ENCODE measurements at regions not wholly inside any gene's neighbourhood (a gene's known extent, or its start where the extent isn't known, plus 50 kb on each side); places are given as distances from the start of the nearest gene placed in this dataset.
A peak's percentile ranks its signal among the peaks of the same experiment; 100 is the strongest.

GRCh38 chr2:5440174-5440573, 252.0 kb upstream of the SOX11 start:
- H3K4me1 ChIP-seq: no peaks in the 10 kb centered on the region
- no peaks in the 10 kb centered on the region for H3K36me3 ChIP-seq
- no peak overlapping the region for H3K27ac ChIP-seq
- peaks cover 2% of the 10 kb centered on the region for H3K4me1 Mint-ChIP-seq
- no peak for DNase-seq (ENCODE audit: low spot score)
- no peak overlapping the region for H3K4me3 ChIP-seq
- no peaks in the 10 kb centered on the region for H3K9me3 ChIP-seq (ENCODE audit: low read depth)
- no peak overlapping the region for H3K4me2 ChIP-seq
- peaks cover 2% of the 10 kb centered on the region for H3K27me3 Mint-ChIP-seq (ENCODE audit: insufficient read depth, low read depth)
- H3K27ac Mint-ChIP-seq: no peak overlapping the region
- H2AFZ ChIP-seq (replicated peaks): no peak overlapping the region
- H3K36me3 Mint-ChIP-seq: no peaks in the 10 kb centered on the region
- H3K27me3 ChIP-seq: no peaks in the 10 kb centered on the region
- no peak for TF ChIP-seq EZH2phosphoT487 (IDR thresholded peaks at IDR 0.05)
- no peak for TF ChIP-seq EZH2 (IDR thresholded peaks at IDR 0.05)
- TF ChIP-seq CTCF (IDR thresholded peaks at IDR 0.05): no peak
- no peaks in the 10 kb centered on the region for H3K79me2 ChIP-seq (ENCODE audit: low read depth)
- H3K9me3 Mint-ChIP-seq: peaks cover 2% of the 10 kb centered on the region
- no peaks in the 10 kb centered on the region for H3F3A ChIP-seq (ENCODE audit: low read depth)
- no peaks in the 10 kb centered on the region for H4K20me1 ChIP-seq (ENCODE audit: low read depth)
- no peak overlapping the region for H3K4me3 Mint-ChIP-seq
- no peak overlapping the region for H3K9ac ChIP-seq

DNA sequence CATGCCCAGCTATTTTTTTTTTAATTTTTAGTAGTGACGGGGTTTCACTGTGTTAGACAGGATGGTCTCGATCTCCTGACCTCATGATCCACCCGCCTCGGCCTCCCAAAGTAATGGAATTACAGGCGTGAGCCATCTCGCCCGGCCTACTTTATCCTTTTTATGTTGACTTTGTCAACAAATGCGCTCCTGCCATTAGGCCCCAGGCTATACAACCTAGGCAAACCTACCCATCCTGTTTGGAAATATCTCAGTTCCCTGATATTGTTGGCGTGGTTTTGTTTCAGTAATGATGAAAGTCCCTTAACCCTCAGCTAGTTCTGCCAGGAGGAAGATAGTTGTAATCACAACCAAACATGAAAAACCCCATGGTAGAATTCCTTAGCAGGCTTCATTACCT, 249.4 kb upstream of the SOX11 start:
- Histone ChIP-seq H3K4me3 (no peak overlapping the region), H2AFZ (replicated peaks) (no peak overlapping the region), H4K20me1 (ENCODE audit: low read depth) (no peaks in the 10 kb centered on the region), H3K27me3 (no peaks in the 10 kb centered on the region), H3K79me2 (ENCODE audit: low read depth) (no peaks in the 10 kb centered on the region), H3K4me1 (no peaks in the 10 kb centered on the region), H3K36me3 (no peaks in the 10 kb centered on the region), H3K9ac (no peak overlapping the region), H3F3A (ENCODE audit: low read depth) (no peaks in the 10 kb centered on the region), H3K9me3 (ENCODE audit: low read depth) (no peaks in the 10 kb centered on the region), H3K27ac (no peak overlapping the region), H3K4me2 (no peak overlapping the region)
- H3K27ac Mint-ChIP-seq: no peak overlapping the region
- H3K9me3 Mint-ChIP-seq: peaks cover 2% of the 10 kb centered on the region
- peaks cover 2% of the 10 kb centered on the region for H3K4me1 Mint-ChIP-seq
- no peaks in the 10 kb centered on the region for H3K36me3 Mint-ChIP-seq
- no peak overlapping the region for H3K4me3 Mint-ChIP-seq
- TF ChIP-seq EZH2phosphoT487 (IDR thresholded peaks at IDR 0.05) (no peak), EZH2 (IDR thresholded peaks at IDR 0.05) (no peak), CTCF (IDR thresholded peaks at IDR 0.05) (no peak)
- DNase-seq (ENCODE audit: low spot score): no peak
- peaks cover 2% of the 10 kb centered on the region for H3K27me3 Mint-ChIP-seq (ENCODE audit: insufficient read depth, low read depth)

- TF ChIP-seq EZH2 (IDR thresholded peaks at IDR 0.05): no peak
- Histone ChIP-seq H2AFZ (replicated peaks) (no peak overlapping the region), H3K27ac (no peak overlapping the region), H3K4me2 (no peak overlapping the region), H3K9me3 (ENCODE audit: low read depth) (no peaks in the 10 kb centered on the region), H4K20me1 (ENCODE audit: low read depth) (no peaks in the 10 kb centered on the region), H3K4me1 (no peaks in the 10 kb centered on the region), H3F3A (ENCODE audit: low read depth) (no peaks in the 10 kb centered on the region), H3K27me3 (no peaks in the 10 kb centered on the region), H3K79me2 (ENCODE audit: low read depth) (no peaks in the 10 kb centered on the region), H3K4me3 (no peak overlapping the region), H3K36me3 (no peaks in the 10 kb centered on the region), H3K9ac (no peak overlapping the region)
- H3K9me3 Mint-ChIP-seq: peaks cover under 1% of the 10 kb centered on the region
- peaks cover 2% of the 10 kb centered on the region for H3K4me1 Mint-ChIP-seq
- no peak overlapping the region for H3K4me3 Mint-ChIP-seq
- peaks cover 2% of the 10 kb centered on the region for H3K27me3 Mint-ChIP-seq (ENCODE audit: insufficient read depth, low read depth)
- DNase-seq (ENCODE audit: low spot score): no peak
- no peaks in the 10 kb centered on the region for H3K36me3 Mint-ChIP-seq
- H3K27ac Mint-ChIP-seq: no peak overlapping the region
Measured at GRCh38 chr2:5444168-5444567, 248.0 kb upstream of the SOX11 start.

GRCh38 chr2:5444854-5445253, 247.3 kb upstream of the SOX11 start:
- Histone ChIP-seq H4K20me1 (ENCODE audit: low read depth) (no peaks in the 10 kb centered on the region), H3K9ac (no peak overlapping the region), H3K27me3 (no peaks in the 10 kb centered on the region), H3K27ac (no peak overlapping the region), H3K4me2 (no peak overlapping the region), H2AFZ (replicated peaks) (no peak overlapping the region), H3K9me3 (ENCODE audit: low read depth) (no peaks in the 10 kb centered on the region), H3K36me3 (no peaks in the 10 kb centered on the region), H3F3A (ENCODE audit: low read depth) (no peaks in the 10 kb centered on the region), H3K79me2 (ENCODE audit: low read depth) (no peaks in the 10 kb centered on the region), H3K4me1 (no peaks in the 10 kb centered on the region), H3K4me3 (no peak overlapping the region)
- Mint-ChIP-seq H3K9me3 (no peaks in the 10 kb centered on the region), H3K4me3 (no peak overlapping the region), H3K27me3 (ENCODE audit: insufficient read depth, low read depth) (peaks cover 2% of the 10 kb centered on the region), H3K27ac (peak overlapping the region; percentile 8), H3K4me1 (peaks cover 2% of the 10 kb centered on the region), H3K36me3 (no peaks in the 10 kb centered on the region)
- TF ChIP-seq EZH2phosphoT487 (IDR thresholded peaks at IDR 0.05) (no peak), EZH2 (IDR thresholded peaks at IDR 0.05) (no peak), CTCF (IDR thresholded peaks at IDR 0.05) (no peak)
- DNase-seq (ENCODE audit: low spot score): no peak

Data from neural progenitor cell (in vitro differentiated cells).